ENCODE measurements at regions not wholly inside any gene's neighbourhood (a gene's known extent, or its start where the extent isn't known, plus 50 kb on each side); places are given as distances from the start of the nearest gene placed in this dataset.

DNA sequence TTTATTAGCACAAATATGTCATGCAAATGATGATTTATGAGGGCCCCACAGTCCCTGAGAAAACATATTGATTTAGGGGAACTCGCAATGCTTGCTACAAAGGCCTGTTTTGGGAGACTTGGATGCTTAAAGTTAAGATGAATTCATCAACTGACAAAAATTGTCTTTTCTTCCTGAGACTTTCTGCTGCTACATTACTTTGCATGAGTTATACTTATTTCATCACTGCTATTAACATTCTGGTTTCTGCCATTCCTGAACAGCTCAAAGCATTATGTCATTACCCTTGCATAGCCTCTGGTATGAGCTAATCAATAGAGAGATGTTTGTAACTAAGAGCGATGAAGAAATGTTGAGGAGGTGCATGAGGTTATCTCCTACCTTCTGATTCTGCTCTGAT, 74.4 kb downstream of the SOX11 start:
- TF ChIP-seq, protein P1, sequence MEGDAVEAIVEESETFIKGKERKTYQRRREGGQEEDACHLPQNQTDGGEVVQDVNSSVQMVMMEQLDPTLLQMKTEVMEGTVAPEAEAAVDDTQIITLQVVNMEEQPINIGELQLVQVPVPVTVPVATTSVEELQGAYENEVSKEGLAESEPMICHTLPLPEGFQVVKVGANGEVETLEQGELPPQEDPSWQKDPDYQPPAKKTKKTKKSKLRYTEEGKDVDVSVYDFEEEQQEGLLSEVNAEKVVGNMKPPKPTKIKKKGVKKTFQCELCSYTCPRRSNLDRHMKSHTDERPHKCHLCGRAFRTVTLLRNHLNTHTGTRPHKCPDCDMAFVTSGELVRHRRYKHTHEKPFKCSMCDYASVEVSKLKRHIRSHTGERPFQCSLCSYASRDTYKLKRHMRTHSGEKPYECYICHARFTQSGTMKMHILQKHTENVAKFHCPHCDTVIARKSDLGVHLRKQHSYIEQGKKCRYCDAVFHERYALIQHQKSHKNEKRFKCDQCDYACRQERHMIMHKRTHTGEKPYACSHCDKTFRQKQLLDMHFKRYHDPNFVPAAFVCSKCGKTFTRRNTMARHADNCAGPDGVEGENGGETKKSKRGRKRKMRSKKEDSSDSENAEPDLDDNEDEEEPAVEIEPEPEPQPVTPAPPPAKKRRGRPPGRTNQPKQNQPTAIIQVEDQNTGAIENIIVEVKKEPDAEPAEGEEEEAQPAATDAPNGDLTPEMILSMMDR (IDR thresholded peaks at IDR 0.05; ENCODE audit: insufficient read depth, low read depth, low read length) = no peak
- no peak for TF ChIP-seq EZH2 (IDR thresholded peaks at IDR 0.05; ENCODE audit: insufficient read depth, low read length)
